Retinal pigment epithelial cell (primary cell): ENCODE measurements at regions not wholly inside any gene's neighbourhood (a gene's known extent, or its start where the extent isn't known, plus 50 kb on each side); places are given as distances from the start of the nearest gene placed in this dataset.
"Not testable (repeated sequence)": the region's sequence is repeated elsewhere in the genome, so short reads cannot be mapped to it uniquely, and the experiment has no call there.

Experiments
- DNase-seq: peaks from one replicate; pipeline ENCODE4 v3.0.0-alpha.2; 2010; ENCODE audit warnings: low read depth
- H3K4me3 ChIP-seq: 2 replicates; pipeline ENCODE4 v1.5.1; 2011; ENCODE audit warnings: mild to moderate bottlenecking, low read length, control low read depth, moderate library complexity
- TF ChIP-seq, protein P1 (sequence below): conservative IDR thresholded peaks from 2 replicates; pipeline ENCODE4 v1.5.1; 2011; ENCODE audit warnings: low read depth, low read length, control low read depth, inconsistent platforms

- TF ChIP-seq, protein P1, sequence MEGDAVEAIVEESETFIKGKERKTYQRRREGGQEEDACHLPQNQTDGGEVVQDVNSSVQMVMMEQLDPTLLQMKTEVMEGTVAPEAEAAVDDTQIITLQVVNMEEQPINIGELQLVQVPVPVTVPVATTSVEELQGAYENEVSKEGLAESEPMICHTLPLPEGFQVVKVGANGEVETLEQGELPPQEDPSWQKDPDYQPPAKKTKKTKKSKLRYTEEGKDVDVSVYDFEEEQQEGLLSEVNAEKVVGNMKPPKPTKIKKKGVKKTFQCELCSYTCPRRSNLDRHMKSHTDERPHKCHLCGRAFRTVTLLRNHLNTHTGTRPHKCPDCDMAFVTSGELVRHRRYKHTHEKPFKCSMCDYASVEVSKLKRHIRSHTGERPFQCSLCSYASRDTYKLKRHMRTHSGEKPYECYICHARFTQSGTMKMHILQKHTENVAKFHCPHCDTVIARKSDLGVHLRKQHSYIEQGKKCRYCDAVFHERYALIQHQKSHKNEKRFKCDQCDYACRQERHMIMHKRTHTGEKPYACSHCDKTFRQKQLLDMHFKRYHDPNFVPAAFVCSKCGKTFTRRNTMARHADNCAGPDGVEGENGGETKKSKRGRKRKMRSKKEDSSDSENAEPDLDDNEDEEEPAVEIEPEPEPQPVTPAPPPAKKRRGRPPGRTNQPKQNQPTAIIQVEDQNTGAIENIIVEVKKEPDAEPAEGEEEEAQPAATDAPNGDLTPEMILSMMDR = no peak
- H3K4me3 ChIP-seq = no peak overlapping the region
- DNase-seq = no peak
Observed at GRCh38 chr12:131384544-131384855, 326.4 kb upstream of the SFSWAP start.

- no peak overlapping the region for H3K4me3 ChIP-seq
- TF ChIP-seq, protein P1 = no peak
- no peak for DNase-seq
Observed at GRCh38 chr12:131385313-131386166, 325.4 kb upstream of the SFSWAP start.

- DNase-seq = no peak
- no peak overlapping the region for H3K4me3 ChIP-seq
- TF ChIP-seq, protein P1 = no peak
Observed at GRCh38 chr12:131386167-131386521, 324.7 kb upstream of the SFSWAP start.

DNA sequence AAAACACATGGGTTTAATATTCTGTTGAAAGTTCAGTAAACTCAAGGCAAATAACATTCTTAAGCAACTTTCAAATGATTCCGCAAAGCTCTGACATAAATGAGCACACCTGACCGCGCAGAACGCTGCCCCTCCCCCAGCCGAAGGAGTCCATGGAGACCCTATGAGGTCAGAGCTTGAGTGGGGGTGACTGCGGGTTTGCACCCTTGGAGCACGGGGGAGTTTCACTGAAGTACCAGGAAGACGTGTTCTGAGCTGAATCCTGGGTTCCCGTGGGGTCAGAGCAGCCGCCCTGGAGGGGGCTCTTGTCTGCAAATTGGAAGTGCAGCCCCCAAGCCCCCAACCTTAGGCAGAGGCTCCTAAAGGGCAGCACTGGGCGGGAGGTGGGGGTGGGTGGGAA lies 324.1 kb upstream of the SFSWAP start:
- TF ChIP-seq, protein P1 = no peak
- no peak for DNase-seq

GRCh38 chr12:131387281-131388163 lies 323.4 kb upstream of the SFSWAP start:
- H3K4me3 ChIP-seq = no peak overlapping the region
- TF ChIP-seq, protein P1 = no peak
- no peak for DNase-seq

More for the DNA sequence above, 324.1 kb upstream of the SFSWAP start:
- H3K4me3 ChIP-seq = no peak overlapping the region

DNA sequence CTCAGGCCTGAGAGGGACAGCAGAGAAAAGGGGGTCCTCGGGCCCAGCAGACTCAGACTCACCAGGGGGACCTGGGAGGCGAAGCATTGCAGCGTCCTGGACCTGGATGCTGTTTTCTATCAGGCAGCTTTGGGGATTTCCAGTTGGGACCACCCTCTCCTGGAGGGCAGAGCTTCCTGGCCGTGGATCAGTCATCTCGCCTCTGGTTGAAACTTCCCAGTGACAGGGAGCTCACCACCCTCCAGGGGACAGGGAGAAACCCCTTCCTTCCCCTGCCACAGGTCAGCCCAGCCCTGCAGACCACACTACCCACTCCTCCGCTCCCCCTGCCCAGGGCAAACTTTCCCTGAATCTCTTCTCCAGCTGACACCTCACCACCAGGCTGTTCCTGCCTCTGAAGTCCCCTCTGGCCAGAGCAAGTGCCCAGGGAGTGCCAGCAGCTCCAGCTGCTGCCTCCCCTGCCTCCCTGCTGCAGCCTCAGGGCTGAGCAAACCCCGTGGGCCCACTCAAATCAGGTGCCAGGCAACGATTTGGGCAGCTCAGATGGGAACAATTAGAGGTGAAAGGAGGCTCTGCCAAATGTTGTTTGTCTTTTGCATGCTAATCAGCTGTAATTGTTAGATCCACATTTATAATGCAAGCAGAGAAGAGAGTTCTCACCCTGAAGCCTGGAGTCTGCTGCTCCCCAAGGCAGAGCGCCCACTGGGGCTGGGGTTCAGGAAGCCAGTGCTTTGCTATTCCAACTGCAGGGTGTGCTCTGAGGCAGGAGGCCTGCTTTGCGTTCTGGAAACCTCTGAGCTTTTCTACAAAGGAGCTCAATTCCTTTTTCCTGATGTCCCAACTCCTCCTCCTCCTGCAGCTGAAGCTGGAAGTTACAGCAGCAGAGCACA lies 322.5 kb upstream of the SFSWAP start:
- H3K4me3 ChIP-seq, DNase-seq: not testable (repeated sequence)
